Mammary epithelial cell (primary cell): ENCODE measurements at regions not wholly inside any gene's neighbourhood (a gene's known extent, or its start where the extent isn't known, plus 50 kb on each side); places are given as distances from the start of the nearest gene placed in this dataset.

Experiments
- CTCF ChIP-seq, 2 donors: IDR thresholded peaks in 1 of 2; conservative IDR thresholded peaks in 1 of 2; 2 replicates each; pipeline ENCODE4 v1.5.1; 2011 to 2012; ENCODE audit warnings: inconsistent platforms in 2 of 2, low read length in 2 of 2, mild to moderate bottlenecking in 2 of 2, control low read depth in 1 of 2, low read depth in 1 of 2; ENCODE audit not compliant: insufficient read depth in 1 of 2; ENCODE audit errors: extremely low read depth in 1 of 2
- EZH2 ChIP-seq: IDR thresholded peaks from 2 replicates; pipeline ENCODE4 v1.6.1; 2012; ENCODE audit warnings: low read length, inconsistent platforms, borderline replicate concordance

GRCh38 chrX:144253356-144253755 is 369.5 kb downstream of the UBE2NL start:
- no peak for TF ChIP-seq CTCF (conservative IDR thresholded peaks at IDR 0.05 in 1 of 2, IDR thresholded peaks at IDR 0.05 in 1 of 2; ENCODE audit: extremely low read depth in 1 of 2, insufficient read depth in 1 of 2, low read depth in 1 of 2, low read length in 2 of 2)
- TF ChIP-seq EZH2: no peak
